Neuronal stem cell (in vitro differentiated cells): ENCODE measurements at regions not wholly inside any gene's neighbourhood (a gene's known extent, or its start where the extent isn't known, plus 50 kb on each side); places are given as distances from the start of the nearest gene placed in this dataset.

ENCODE experiments used
- DNase-seq: peaks from one replicate; pipeline ENCODE4 v3.0.0-alpha.2; 2013; ENCODE audit warnings: low spot score
- H2AFZ ChIP-seq: one replicate; pipeline ENCODE4 v1.6.1; 2013; ENCODE audit warnings: mild to moderate bottlenecking, low read length, inconsistent platforms
- H2AK5ac ChIP-seq: 2 replicates; pipeline ENCODE4 v1.6.1; 2013; ENCODE audit warnings: low read depth, mild to moderate bottlenecking, inconsistent platforms, low read length, moderate library complexity, mixed read lengths
- H2BK120ac ChIP-seq: 2 replicates; pipeline ENCODE4 v1.6.1; 2013; ENCODE audit warnings: low read depth, mild to moderate bottlenecking, inconsistent platforms, low read length, moderate library complexity, mixed read lengths
- H2BK12ac ChIP-seq: one replicate; pipeline ENCODE4 v1.6.1; 2013; ENCODE audit warnings: low read length, inconsistent platforms
- H2BK15ac ChIP-seq: 2 replicates; pipeline ENCODE4 v1.6.1; 2013; ENCODE audit warnings: mild to moderate bottlenecking, low read length, inconsistent platforms, mixed read lengths
- H2BK5ac ChIP-seq: one replicate; pipeline ENCODE4 v1.6.1; 2013; ENCODE audit warnings: inconsistent platforms, mild to moderate bottlenecking, low read length, moderate library complexity
- H3K14ac ChIP-seq: one replicate; pipeline ENCODE4 v1.6.1; 2013; ENCODE audit warnings: low read length, inconsistent platforms
- H3K18ac ChIP-seq: 2 replicates; pipeline ENCODE4 v1.6.1; 2013; ENCODE audit warnings: low read length, inconsistent platforms
- H3K23ac ChIP-seq: 2 replicates; pipeline ENCODE4 v1.6.1; 2013; ENCODE audit warnings: low read depth, mild to moderate bottlenecking, mixed read lengths, low read length, inconsistent platforms; ENCODE audit not compliant: poor library complexity
- H3K27ac ChIP-seq: replicated peaks from 3 replicates; pipeline ENCODE4 v1.5.1; 2013; ENCODE audit warnings: low read length, inconsistent platforms
- H3K27me3 ChIP-seq, 3 experiments: 2 replicates each; pipeline ENCODE4 v1.6.1; 2013; ENCODE audit warnings: low read length in 3 of 3, mild to moderate bottlenecking in 2 of 3, inconsistent platforms in 1 of 3, low read depth in 1 of 3, mixed read lengths in 1 of 3, moderate library complexity in 1 of 3; ENCODE audit not compliant: control insufficient read depth in 3 of 3, insufficient read depth in 3 of 3
- H3K36me3 ChIP-seq, 2 donors: replicated peaks in 1 of 2; 2 replicates each; pipeline ENCODE4 v1.6.1; 2013; ENCODE audit warnings: low read length in 2 of 2; ENCODE audit not compliant: control insufficient read depth in 2 of 2, insufficient read depth in 2 of 2
- H3K4ac ChIP-seq: 2 replicates; pipeline ENCODE4 v1.6.1; 2013; ENCODE audit warnings: inconsistent platforms, mild to moderate bottlenecking, low read length, moderate library complexity
- H3K4me1 ChIP-seq, 2 donors: 1 replicate in 1 of 2; 2 replicates in 1 of 2; pipeline ENCODE4 v1.6.1; 2013; ENCODE audit warnings: low read length in 2 of 2, low read depth in 1 of 2; ENCODE audit not compliant: control insufficient read depth in 2 of 2, insufficient read depth in 1 of 2
- H3K4me2 ChIP-seq: one replicate; pipeline ENCODE4 v1.6.1; 2013; ENCODE audit warnings: mild to moderate bottlenecking, low read length, inconsistent platforms; ENCODE audit not compliant: insufficient read depth, poor library complexity, severe bottlenecking
- H3K4me3 ChIP-seq, 2 donors: 2 replicates each; pipeline ENCODE4 v1.5.1; 2013; ENCODE audit warnings: low read length in 2 of 2, mild to moderate bottlenecking in 2 of 2, inconsistent platforms in 1 of 2, moderate library complexity in 1 of 2
- H3K79me1 ChIP-seq: one replicate; pipeline ENCODE4 v1.6.1; 2013; ENCODE audit warnings: low read depth, mild to moderate bottlenecking, inconsistent platforms, low read length, moderate library complexity
- H3K9ac ChIP-seq: one replicate; pipeline ENCODE4 v1.6.1; 2013; ENCODE audit warnings: mild to moderate bottlenecking, low read depth, low read length, inconsistent platforms; ENCODE audit not compliant: poor library complexity
- H3K9me3 ChIP-seq, 2 donors: replicated peaks in 1 of 2; 2 replicates each; pipeline versions ENCODE3 to v1.6.1; 2013; ENCODE audit warnings: low read length in 2 of 2, mild to moderate bottlenecking in 2 of 2, inconsistent platforms in 1 of 2, low read depth in 1 of 2, mixed read lengths in 1 of 2, moderate library complexity in 1 of 2; ENCODE audit not compliant: control insufficient read depth in 2 of 2, insufficient read depth in 1 of 2
- H4K8ac ChIP-seq: one replicate; pipeline ENCODE4 v1.6.1; 2013; ENCODE audit warnings: low read depth, mild to moderate bottlenecking, inconsistent platforms, low read length, moderate library complexity
- H4K91ac ChIP-seq: one replicate; pipeline ENCODE4 v1.6.1; 2013; ENCODE audit warnings: low read length, low read depth, mild to moderate bottlenecking, inconsistent platforms; ENCODE audit not compliant: poor library complexity
- WGBS, 2 donors: extraction: QIAGEN DNeasy Blood & Tissue Kit; methylation state at CpG; one replicate each; pipeline ENCODE4 v1.1.7; 2013; ENCODE audit warnings: missing lambda C conversion rate in 2 of 2, mixed read lengths in 1 of 2; ENCODE audit not compliant: insufficient read length in 2 of 2, insufficient replicate concordance in 1 of 2; ENCODE audit errors: extremely low coverage in 2 of 2; 5-methylcytosine and 5-hydroxymethylcytosine counted together

- Histone ChIP-seq H2AFZ (no peak overlapping the region), H3K18ac (no peak overlapping the region), H2BK120ac (no peak overlapping the region), H3K23ac (no peak overlapping the region), H3K14ac (no peak overlapping the region), H3K27me3 (no peaks in the 10 kb centered on the region), H3K27ac (no peak overlapping the region), H2BK5ac (no peak overlapping the region), H3K4me1 (peaks cover 0 to 2% of the 10 kb centered on the region in 2 donors), H3K9me3 (no peaks in the 10 kb centered on the region), H3K4me3 (no peak overlapping the region), H2BK12ac (no peak overlapping the region), H3K4me2 (no peak overlapping the region), H2AK5ac (no peak overlapping the region), H2BK15ac (no peak overlapping the region), H3K79me1 (no peaks in the 10 kb centered on the region), H4K8ac (no peak overlapping the region), H3K4ac (no peak overlapping the region), H4K91ac (no peak overlapping the region), H3K9ac (no peak overlapping the region), H3K36me3 (no peaks in the 10 kb centered on the region)
- DNase-seq = no peak
- no CpG with 5 or more reads among the region's 8 CpGs for WGBS, 2 donors
Observed at GRCh38 chrX:16476009-16476408, 173.9 kb upstream of the S100G start.

GRCh38 chrX:16476692-16477091 lies 173.3 kb upstream of the S100G start:
- H3K27me3 ChIP-seq = no peaks in the 10 kb centered on the region

GRCh38 chrX:16479206-16479869 lies 170.6 kb upstream of the S100G start:
- Histone ChIP-seq H2AK5ac (no peak overlapping the region), H3K23ac (no peak overlapping the region), H3K4me1 (peaks cover 0 to 2% of the 10 kb centered on the region in 2 donors), H2BK5ac (no peak overlapping the region), H3K79me1 (no peaks in the 10 kb centered on the region), H3K27ac (no peak overlapping the region), H4K91ac (no peak overlapping the region), H3K4ac (no peak overlapping the region), H3K9ac (no peak overlapping the region), H3K4me3 (no peak overlapping the region), H2AFZ (no peak overlapping the region), H2BK12ac (no peak overlapping the region), H3K14ac (no peak overlapping the region), H2BK15ac (no peak overlapping the region), H3K4me2 (no peak overlapping the region), H3K9me3 (no peaks in the 10 kb centered on the region), H2BK120ac (no peak overlapping the region), H3K18ac (no peak overlapping the region), H3K27me3 (no peaks in the 10 kb centered on the region), H3K36me3 (no peaks in the 10 kb centered on the region), H4K8ac (no peak overlapping the region)
- WGBS, 2 donors = no CpG with 5 or more reads among the region's 5 CpGs
- DNase-seq = no peak

More at GRCh38 chrX:16476692-16477091, 173.3 kb upstream of the S100G start:
- no peak overlapping the region for H2AK5ac ChIP-seq
- no peak overlapping the region for H3K4me2 ChIP-seq
- no peak overlapping the region for H2BK12ac ChIP-seq
- no peak overlapping the region for H4K91ac ChIP-seq
- H2BK120ac ChIP-seq = no peak overlapping the region
- H3K79me1 ChIP-seq = no peaks in the 10 kb centered on the region
- no peak overlapping the region for H3K18ac ChIP-seq
- no peak overlapping the region for H3K23ac ChIP-seq
- peaks cover 0 to 2% of the 10 kb centered on the region in 2 donors for H3K4me1 ChIP-seq
- DNase-seq = no peak
- no peak overlapping the region for H2BK5ac ChIP-seq
- H3K14ac ChIP-seq = no peak overlapping the region
- H3K4me3 ChIP-seq = no peak overlapping the region
- no peak overlapping the region for H3K27ac ChIP-seq
- WGBS, 2 donors = no CpG with 5 or more reads among the region's 2 CpGs
- no peak overlapping the region for H2BK15ac ChIP-seq
- no peaks in the 10 kb centered on the region for H3K36me3 ChIP-seq
- H4K8ac ChIP-seq = no peak overlapping the region
- H3K9ac ChIP-seq = no peak overlapping the region
- H2AFZ ChIP-seq = no peak overlapping the region
- no peaks in the 10 kb centered on the region for H3K9me3 ChIP-seq
- H3K4ac ChIP-seq = no peak overlapping the region

GRCh38 chrX:16480049-16480448 lies 169.9 kb upstream of the S100G start:
- Histone ChIP-seq H2BK12ac (no peak overlapping the region), H4K91ac (no peak overlapping the region), H3K4me3 (no peak overlapping the region), H3K79me1 (no peaks in the 10 kb centered on the region), H3K4ac (no peak overlapping the region), H2AFZ (no peak overlapping the region), H2BK15ac (no peak overlapping the region), H3K4me1 (peaks cover 0 to 2% of the 10 kb centered on the region in 2 donors), H3K27ac (no peak overlapping the region), H3K27me3 (no peaks in the 10 kb centered on the region), H3K4me2 (no peak overlapping the region), H3K9me3 (no peaks in the 10 kb centered on the region), H3K18ac (no peak overlapping the region), H2BK120ac (no peak overlapping the region), H2BK5ac (no peak overlapping the region), H4K8ac (no peak overlapping the region), H2AK5ac (no peak overlapping the region), H3K36me3 (no peaks in the 10 kb centered on the region), H3K14ac (no peak overlapping the region), H3K23ac (no peak overlapping the region), H3K9ac (no peak overlapping the region)
- DNase-seq = no peak
- no CpG with 5 or more reads among the region's 4 CpGs for WGBS, 2 donors
